Tibial artery (tissue), 4 donors: ENCODE measurements at regions not wholly inside any gene's neighbourhood (a gene's known extent, or its start where the extent isn't known, plus 50 kb on each side); places are given as distances from the start of the nearest gene placed in this dataset.

Experiments
- DNase-seq, 2 donors: peaks; one replicate each; pipeline ENCODE4 v3.0.0-alpha.2; 2019
- H3K27ac ChIP-seq, 2 donors: fragments of 200-600 bp; sonication (generic) in 1 of 2; 1 replicate in 1 of 2; 2 replicates in 1 of 2; pipeline ENCODE4 v1.5.1; 2018 to 2019; ENCODE audit warnings: mild to moderate bottlenecking in 1 of 2
- H3K27me3 ChIP-seq, 2 donors: fragments of 200-600 bp; sonication (generic) in 1 of 2; one replicate each; pipeline versions ENCODE4 v1.5.1 to v1.6.0; 2016 to 2019
- H3K36me3 ChIP-seq, 3 donors: fragments of 200-600 bp; sonication (generic) in 2 of 3; one replicate each; pipeline ENCODE4 v1.5.1; 2016 to 2019; ENCODE audit warnings: mild to moderate bottlenecking in 2 of 3
- H3K4me1 ChIP-seq, 4 donors: fragments of 200-600 bp; sonication (generic) in 2 of 4; 1 replicate in 3 of 4; 2 replicates in 1 of 4; pipeline ENCODE4 v1.5.1; 2016 to 2019
- H3K4me3 ChIP-seq, 2 donors: fragments of 200-600 bp; sonication (generic) in 1 of 2; 1 replicate in 1 of 2; 2 replicates in 1 of 2; pipeline ENCODE4 v1.5.1; 2018 to 2019; ENCODE audit warnings: mild to moderate bottlenecking in 2 of 2
- H3K9me3 ChIP-seq, 3 donors: fragments of 200-600 bp; sonication (generic) in 1 of 3; one replicate each; pipeline ENCODE4 v1.5.1; 2016 to 2019
- CTCF ChIP-seq, 2 experiments: fragments of 200-600 bp in 1 of 2; fragments of 450-650 bp in 1 of 2; IDR thresholded peaks; one replicate each; pipeline ENCODE4 v1.5.1; 2017 to 2019; ENCODE audit warnings: antibody characterized with exemption in 2 of 2, mild to moderate bottlenecking in 1 of 2, moderate library complexity in 1 of 2
- intact Hi-C: fragments of 100-400 bp; cut with DNase I; formaldehyde crosslinking; loops from one replicate; pipeline ENCODE4 v1.15.0; 2023; ENCODE audit warnings: low total_unique reads

GRCh38 chr7:119826547-119826946 lies 446.4 kb upstream of the KCND2 start:
- no peak for TF ChIP-seq CTCF (IDR thresholded peaks at IDR 0.05)
- Histone ChIP-seq H3K4me3 (no peak overlapping the region), H3K4me1 (no peaks in the 10 kb centered on the region), H3K9me3 (peaks cover 0 to 3% (median 3%) of the 10 kb centered on the region in 3 donors), H3K27me3 (no peaks in the 10 kb centered on the region), H3K36me3 (no peaks in the 10 kb centered on the region), H3K27ac (no peak overlapping the region)
- DNase-seq = no peak
- intact Hi-C loops = no loop called here

DNA sequence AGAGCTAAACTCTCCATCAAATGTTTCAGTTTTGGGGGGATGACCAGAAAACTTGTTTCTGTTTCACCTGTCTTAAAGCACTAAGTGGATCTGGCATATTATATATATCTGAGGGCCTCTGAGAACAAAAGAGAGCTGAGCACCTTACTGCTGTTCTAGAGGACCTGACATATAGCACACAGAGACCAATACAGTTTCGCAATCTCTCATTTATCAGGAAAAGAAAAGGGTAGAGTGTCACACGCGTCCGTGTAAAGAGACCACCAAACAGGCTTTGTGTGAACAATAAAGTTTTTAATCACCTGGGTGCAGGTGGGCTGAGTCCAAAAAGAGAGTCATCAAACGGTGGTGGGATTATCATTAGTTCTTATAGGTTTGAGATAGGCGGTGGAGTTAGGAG lies 434.5 kb upstream of the KCND2 start:
- Histone ChIP-seq H3K27me3 (no peaks in the 10 kb centered on the region), H3K4me3 (no peak overlapping the region), H3K4me1 (no peaks in the 10 kb centered on the region), H3K36me3 (no peaks in the 10 kb centered on the region), H3K27ac (no peak overlapping the region), H3K9me3 (peaks cover 0 to 11% (median 5%) of the 10 kb centered on the region in 3 donors)
- TF ChIP-seq CTCF (IDR thresholded peaks at IDR 0.05) = no peak
- intact Hi-C loops = no loop called here
- DNase-seq = no peak

DNA sequence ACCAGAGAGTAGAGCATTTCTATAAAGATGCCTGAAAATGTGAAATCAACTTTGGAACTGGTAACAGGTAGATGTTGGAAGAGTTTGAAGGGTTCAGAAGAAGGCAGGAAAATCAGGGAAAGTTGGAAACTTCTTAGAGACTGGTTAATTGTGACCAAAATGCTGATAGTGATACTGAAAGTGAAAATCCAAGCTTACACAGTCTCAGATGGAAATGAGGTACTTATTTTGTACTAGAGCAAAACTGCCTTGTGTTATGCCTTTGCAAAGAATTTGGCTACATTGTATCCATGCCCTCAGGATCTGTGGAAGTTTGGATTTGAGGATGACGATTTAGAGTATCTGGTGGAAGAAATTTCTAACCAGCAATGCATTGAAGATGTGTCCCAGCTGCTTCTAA lies 430.6 kb upstream of the KCND2 start:
- H3K36me3 ChIP-seq = no peaks in the 10 kb centered on the region
- H3K9me3 ChIP-seq = peaks cover 0 to 11% (median 5%) of the 10 kb centered on the region in 3 donors
- no peaks in the 10 kb centered on the region for H3K27me3 ChIP-seq
- TF ChIP-seq CTCF (IDR thresholded peaks at IDR 0.05) = no peak
- no peak overlapping the region for H3K27ac ChIP-seq
- H3K4me1 ChIP-seq = no peaks in the 10 kb centered on the region
- H3K4me3 ChIP-seq = no peak overlapping the region
- no peak for DNase-seq
- intact Hi-C loops = no loop called here

- no peak for TF ChIP-seq CTCF (IDR thresholded peaks at IDR 0.05)
- no peak overlapping the region for H3K4me3 ChIP-seq
- peaks cover 0 to 11% (median 5%) of the 10 kb centered on the region in 3 donors for H3K9me3 ChIP-seq
- intact Hi-C loops = no loop called here
- no peaks in the 10 kb centered on the region for H3K4me1 ChIP-seq
- no peaks in the 10 kb centered on the region for H3K36me3 ChIP-seq
- no peaks in the 10 kb centered on the region for H3K27me3 ChIP-seq
- H3K27ac ChIP-seq = no peak overlapping the region
- no peak for DNase-seq
These were observed 430.2 kb upstream of the KCND2 start for GRCh38 chr7:119842786-119843185.

GRCh38 chr7:119861385-119861784 lies 411.6 kb upstream of the KCND2 start:
- no peaks in the 10 kb centered on the region for H3K4me1 ChIP-seq
- intact Hi-C loops = no loop called here
- no peak for TF ChIP-seq CTCF (IDR thresholded peaks at IDR 0.05)
- H3K4me3 ChIP-seq = no peak overlapping the region
- no peak for DNase-seq
- no peaks in the 10 kb centered on the region for H3K27me3 ChIP-seq
- H3K9me3 ChIP-seq = no peaks in the 10 kb centered on the region
- no peaks in the 10 kb centered on the region for H3K36me3 ChIP-seq
- no peak overlapping the region for H3K27ac ChIP-seq

DNA sequence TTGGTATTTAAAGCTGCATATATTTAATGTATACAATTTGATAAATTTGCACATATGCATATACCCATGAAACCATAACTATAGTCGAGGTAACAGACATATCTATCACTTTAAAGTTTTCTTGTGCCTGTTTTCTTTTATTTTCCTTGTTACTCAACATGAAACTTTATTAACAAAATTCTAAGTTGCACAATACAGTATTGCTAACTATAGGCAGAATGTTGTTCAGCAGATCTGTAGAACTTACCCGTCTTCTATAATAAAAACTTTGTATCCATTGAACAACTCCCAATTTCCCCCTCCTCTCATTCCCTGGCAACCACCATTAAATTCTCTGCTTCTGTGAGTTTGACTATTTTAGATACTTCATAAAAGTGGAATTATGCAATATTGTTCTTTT lies 404.6 kb upstream of the KCND2 start:
- Histone ChIP-seq H3K36me3 (no peaks in the 10 kb centered on the region), H3K9me3 (no peaks in the 10 kb centered on the region), H3K27ac (no peak overlapping the region), H3K27me3 (no peaks in the 10 kb centered on the region), H3K4me3 (no peak overlapping the region), H3K4me1 (no peaks in the 10 kb centered on the region)
- intact Hi-C loops = no loop called here
- no peak for DNase-seq
- TF ChIP-seq CTCF (IDR thresholded peaks at IDR 0.05) = no peak
